GM19452 (cell line): ENCODE measurements at regions not wholly inside any gene's neighbourhood (a gene's known extent, or its start where the extent isn't known, plus 50 kb on each side); places are given as distances from the start of the nearest gene placed in this dataset.

Experiments used
- ATAC-seq: cut with Tn5 transposase; IDR thresholded peaks from one replicate; pipeline ENCODE4 v1.9.1; 2021; ENCODE audit not compliant: unreplicated experiment

DNA sequence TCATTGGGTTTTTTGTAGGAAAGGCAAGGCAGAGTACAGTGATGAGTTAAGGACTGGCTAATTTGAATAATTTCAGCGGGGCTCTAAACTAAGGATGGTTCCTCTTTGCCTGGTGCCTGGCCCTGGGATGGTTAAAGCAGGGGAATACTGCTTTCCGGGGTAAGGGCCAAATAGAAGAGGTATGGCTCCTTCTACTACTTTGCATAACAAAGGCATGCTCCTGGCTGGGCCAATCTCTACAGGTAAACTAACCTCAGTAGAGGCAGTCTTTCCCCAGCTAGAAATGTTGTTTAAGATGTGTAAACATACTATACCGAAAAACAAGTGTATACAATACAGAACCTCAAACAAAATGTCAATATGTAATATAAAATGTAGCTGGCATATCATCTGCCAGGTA, 1239.0 kb downstream of the SLC16A7 start:
- no peak for ATAC-seq

DNA sequence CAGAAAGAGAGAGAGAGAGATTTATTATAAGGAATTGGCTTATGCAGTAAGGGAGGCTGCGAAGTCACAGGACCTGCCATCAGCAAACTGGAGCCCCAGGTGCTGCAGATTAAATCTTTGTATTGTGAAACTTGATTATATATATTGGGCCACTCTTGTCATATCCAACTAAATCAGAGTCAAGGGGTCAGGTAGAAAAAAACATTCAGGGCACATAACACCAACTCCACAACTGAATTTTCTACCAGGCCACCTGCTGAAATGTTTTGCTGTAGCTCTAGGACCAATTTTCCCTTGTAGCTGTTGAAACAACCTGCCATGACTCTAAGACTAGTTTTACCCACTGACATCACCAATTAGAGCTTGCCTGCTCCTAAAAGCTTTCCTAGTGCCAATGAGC, 1240.8 kb downstream of the SLC16A7 start:
- ATAC-seq = no peak

DNA sequence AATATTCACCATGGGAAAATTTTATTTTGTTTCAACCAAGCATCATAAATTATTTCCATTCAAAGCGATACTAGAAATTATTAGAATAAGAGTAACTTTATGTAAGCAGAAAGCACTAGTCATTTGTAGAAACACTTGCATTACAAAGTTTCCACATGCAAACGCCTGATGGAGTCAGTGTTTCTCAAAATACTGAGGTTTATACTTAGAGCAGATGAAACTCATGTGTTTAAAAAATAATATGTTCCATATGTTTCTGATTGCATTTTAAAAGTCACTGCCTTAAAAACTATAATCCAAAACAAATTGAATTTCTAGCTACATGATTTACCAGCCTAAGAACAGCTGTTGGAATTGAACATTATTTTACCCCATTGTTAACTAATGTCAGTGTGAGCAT, 1246.4 kb downstream of the SLC16A7 start:
- ATAC-seq = no peak

DNA sequence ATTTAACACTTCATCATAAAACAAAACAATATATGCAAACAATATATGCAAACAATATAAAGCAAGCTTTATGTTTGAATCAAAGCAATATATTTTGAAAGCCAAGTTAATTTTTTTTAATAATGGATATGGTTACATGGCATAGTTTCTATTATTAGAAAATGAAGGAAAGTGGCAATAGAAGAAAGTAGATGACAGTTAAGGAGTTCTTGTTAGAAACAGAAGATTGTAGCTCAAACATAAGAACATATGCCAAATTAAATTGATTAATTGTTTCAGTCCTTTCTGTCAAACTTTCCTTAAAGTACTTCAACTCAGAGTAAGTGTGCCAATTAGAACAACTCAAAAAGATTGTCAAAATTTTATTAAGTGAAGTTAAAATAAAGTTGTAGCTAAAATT, 1248.3 kb downstream of the SLC16A7 start:
- ATAC-seq = no peak

DNA sequence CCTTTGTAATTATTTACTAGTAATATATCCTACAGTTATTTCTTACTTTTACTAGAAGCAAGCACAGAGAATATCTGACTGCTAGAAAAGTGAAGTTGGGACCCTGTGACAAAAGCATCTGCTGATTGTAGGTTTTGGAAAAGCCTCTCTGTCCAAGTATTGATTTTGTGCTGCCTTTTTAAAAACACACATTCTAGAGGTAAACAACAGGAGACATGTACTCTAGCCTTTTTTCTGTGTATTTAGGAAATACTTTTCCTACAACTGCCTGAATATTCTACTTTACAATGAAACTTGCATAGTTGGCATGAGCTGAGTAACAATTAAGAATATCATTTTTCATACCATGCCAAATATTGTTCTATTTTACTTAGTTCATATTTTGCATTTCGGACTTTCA, 1249.0 kb downstream of the SLC16A7 start:
- no peak for ATAC-seq

DNA sequence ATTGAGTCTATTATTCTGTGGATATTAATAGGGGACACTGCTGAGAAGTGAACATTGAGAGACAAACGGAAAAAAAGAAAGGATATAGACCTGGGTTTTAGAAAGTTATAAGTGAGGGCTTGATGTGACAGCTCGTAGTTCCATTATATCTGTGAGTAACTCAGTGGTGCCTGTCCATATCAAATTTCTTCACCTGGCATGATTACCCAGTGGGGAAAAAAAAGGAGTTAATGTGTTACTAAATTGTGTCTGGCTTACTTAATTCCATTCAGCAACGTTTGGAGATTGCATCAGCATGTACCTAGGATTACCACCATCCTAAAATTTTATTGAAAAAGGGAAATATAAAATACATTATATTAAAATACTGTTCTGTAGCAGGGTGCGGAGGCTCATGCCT, 1249.9 kb downstream of the SLC16A7 start:
- no peak for ATAC-seq

DNA sequence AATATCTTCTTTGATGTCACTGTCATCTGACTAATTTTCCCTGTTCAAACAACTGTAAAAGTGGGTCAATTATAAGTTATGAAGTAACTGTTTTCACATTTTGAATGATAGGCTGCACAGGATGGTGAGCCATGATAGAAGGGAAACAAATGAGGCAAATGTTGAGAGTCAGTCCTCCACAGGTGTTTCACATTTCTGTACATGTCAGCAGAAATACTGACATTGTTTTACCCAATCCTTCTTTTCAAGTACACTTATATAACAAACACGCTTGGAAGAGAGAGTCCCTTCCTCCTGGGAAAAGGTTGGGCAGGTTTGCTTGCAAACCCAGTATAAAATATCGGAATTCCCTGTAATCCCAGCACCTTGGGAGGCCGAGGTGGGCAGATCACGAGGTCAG, 1251.5 kb downstream of the SLC16A7 start:
- ATAC-seq = no peak

DNA sequence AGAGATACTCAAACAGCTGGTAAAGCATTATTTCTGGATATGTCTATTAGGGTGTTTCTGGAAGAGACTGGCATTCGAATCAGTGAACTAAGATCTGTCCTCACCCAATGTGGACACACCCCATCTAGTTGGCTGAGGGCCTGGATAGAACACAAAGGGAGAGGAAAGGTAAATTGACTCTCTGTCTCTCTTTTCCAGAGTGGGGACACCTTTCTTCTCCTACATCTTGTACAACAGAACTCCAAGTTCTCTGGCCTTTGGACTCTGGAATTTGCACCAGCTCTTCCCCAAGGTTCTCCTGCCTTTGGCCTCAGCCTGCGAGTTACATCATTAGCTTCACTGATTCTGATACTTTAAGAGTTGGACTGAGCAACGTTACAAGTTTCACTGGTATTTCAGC, 1253.9 kb downstream of the SLC16A7 start:
- no peak for ATAC-seq

DNA sequence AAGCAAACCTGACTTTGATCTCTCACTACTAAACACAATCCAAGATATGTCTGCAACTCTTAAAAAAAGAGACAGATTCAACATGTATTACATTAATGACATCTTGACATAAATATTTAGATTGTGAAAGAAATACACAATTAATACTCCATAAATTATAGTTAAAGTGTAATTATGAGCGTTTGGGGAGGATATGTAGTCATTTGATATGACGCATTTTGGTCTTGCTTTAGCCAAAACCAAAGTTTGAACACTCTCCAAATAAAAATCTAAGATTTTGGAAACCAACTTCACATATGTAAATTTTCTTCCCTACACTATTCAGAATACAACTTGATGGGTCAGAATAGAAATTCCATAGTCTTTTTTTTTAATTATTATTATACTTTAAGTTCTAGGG, 1257.6 kb downstream of the SLC16A7 start:
- no peak for ATAC-seq

DNA sequence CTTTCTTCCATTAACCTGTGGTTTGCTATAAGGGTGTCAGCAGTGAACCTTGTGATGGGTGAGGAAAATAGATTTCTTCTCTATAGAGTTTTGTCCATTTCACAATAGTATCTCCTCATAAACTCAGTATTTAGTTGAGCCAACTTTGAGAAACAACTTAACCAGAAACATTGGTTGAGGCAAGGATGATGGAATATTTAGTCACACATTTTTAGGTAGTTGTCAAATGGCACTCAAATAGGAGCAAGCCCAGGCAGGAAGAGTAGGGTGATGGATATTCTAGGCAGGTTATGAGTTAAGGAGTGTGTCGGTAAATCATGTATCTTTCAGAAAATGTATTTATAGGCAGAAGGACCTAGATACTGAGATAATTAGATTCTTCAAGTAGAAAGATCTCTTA, 1267.6 kb downstream of the SLC16A7 start:
- ATAC-seq = no peak

DNA sequence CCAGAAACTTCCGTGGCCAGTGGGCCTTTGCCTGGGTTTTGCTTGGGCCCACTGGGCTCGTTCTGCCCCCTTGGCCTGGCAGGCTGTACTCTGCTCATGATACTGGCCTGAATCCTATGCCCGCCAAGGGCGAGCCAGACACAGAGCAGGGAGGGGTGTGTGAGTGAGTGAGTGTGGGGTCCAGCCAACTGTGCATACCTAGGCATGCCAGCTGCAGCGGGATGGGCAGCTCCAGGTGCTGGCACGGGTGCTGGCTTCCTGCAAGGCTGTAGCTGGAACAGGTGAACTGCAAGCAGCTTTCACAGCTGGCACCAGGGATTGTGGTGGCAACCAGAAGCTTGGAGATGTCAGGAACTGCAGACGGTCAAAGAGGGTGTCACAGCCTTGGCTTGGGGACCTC, 1276.4 kb downstream of the SLC16A7 start:
- ATAC-seq = no peak

DNA sequence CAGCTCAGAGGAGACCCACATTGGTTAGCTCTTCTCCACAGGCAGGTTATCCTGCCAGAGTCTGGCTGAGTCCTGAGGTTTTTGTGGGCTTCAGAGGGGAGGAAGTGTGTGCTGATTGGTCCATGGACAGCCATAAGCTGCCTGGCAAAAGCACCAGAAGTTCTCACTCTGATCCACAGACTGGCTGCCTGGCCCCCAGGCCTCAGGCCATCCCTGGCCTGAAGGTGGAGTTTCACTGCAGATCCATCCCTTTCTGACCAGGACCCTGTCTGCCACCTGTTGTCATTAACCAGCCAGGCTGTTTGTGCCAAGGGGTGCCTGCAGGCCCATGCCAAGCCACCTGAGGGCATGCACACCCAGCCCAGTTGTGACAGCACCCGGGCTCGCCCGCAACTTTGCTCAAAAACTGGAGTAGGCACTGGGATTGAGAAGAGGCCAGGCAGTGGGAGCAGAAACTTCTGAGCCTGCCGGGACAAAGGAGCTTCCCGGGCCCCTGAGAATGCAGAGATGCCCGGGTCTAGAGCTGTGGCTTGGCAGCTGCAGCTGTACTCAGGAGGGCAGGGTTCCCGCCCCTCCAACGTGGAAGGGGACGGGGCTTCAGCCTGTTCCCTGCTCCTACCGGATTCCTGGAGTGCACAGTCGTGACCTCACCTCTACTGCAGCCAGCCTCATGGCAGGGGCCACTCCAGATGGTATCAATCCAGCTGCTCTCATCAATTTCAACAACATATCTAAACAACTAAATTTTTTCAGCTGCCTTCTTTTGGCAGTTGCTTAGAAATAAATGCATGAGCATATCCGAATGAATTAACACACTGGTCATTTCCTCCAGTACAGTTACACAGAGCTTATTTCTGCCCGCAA, 1277.3 kb downstream of the SLC16A7 start:
- ATAC-seq = no peak

DNA sequence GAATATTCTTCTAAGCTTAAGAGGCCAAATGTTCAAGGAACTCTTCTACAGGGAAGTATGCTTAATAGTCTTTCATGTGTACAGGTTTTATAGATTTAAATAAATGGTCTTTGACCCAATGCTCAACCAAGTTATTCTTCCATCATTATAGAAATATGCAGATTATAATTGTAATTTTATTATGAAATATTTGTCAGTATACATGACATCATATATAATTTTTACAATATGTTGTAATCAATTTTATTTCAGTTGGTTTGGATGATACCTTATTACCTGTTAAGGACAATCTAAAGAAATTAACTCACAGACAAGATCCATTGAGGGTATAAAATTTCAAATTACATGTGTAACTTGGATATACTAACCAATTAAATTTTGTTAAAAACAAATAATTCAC, 1278.3 kb downstream of the SLC16A7 start:
- no peak for ATAC-seq

DNA sequence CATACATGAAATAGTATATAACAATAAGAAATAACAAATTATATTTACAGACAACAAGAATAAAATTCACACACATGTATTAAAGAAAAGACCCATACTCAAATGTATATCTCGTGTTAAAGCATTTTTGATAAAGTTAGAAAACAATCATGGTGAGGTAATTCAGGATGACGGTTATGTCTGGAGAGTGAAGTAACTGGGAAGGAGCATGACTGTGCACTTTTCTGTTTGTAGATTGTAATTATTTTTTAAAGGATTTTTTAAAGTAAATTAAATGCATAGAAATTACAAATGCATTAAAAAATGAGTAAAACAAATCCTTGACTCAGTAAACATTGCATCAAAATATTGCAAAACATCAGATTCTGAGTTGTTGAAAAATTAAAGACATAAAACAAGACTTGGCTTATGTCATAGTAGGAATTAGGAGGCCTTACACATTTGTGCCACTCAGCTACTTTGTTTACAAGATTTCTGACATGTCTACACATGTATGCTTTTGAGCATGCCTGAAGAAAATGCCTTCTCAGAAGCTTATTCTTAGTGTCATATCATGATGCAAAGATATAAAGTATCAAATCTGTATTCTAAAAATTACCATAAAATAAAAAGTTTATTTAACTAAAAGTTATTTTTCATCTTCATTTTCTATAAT, 1325.1 kb downstream of the SLC16A7 start:
- no peak for ATAC-seq

DNA sequence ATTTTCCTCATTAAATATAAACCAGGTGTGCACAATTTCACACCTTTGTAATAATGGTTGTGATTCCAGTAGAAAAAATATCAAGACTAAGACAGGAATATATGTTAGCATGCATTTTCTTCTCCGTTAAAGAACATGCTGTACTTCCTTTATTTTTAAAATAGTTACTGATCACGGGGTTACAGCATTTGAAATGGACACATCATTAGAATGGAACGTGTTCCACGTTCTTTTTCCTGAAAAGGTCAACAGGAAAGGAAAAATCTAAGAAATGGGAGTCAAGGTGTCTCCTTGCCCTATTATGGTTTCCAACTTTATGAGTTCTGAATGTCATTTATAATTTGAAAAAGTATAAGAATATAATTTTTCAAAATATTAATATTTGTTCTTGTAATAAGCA, 1325.7 kb downstream of the SLC16A7 start:
- no peak for ATAC-seq

DNA sequence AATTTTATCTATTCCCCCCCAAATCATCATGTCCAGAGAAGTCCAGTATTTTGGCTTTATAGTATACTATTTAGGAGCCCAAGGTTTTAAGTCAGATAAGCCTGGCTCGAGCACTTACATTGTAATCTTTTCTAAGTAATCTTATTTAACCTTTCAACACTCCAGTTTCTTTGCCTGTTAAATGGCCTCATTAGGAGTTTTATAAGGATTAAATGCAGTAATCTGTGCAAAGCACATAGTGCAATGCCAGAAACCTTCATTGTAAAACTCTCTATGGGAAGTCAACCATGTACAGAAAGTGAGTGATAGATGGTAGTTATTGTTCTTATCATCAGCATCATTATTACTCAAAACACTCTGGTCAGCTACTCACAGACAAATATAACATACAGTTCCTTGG, 1330.4 kb downstream of the SLC16A7 start:
- ATAC-seq = no peak

DNA sequence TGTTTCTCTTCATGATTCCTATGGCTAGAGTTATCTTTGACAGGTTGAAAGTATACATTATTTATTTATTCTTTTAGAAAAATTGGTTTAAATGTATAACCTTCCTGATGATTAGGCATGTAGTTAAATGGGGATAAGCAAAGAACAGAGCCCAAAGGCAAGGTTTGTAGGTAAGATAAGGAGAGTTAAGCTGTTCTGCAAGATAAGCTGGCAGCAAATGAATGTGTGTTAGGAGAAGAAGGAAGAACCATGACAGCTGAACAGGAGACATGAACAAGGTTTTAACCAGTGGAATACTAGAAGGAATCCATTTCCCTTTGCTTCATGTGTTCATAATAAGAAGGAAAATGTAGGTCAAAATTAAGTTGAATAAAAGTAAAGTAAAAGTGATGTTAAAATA, 1330.1 kb upstream of the USP15 start:
- no peak for ATAC-seq

DNA sequence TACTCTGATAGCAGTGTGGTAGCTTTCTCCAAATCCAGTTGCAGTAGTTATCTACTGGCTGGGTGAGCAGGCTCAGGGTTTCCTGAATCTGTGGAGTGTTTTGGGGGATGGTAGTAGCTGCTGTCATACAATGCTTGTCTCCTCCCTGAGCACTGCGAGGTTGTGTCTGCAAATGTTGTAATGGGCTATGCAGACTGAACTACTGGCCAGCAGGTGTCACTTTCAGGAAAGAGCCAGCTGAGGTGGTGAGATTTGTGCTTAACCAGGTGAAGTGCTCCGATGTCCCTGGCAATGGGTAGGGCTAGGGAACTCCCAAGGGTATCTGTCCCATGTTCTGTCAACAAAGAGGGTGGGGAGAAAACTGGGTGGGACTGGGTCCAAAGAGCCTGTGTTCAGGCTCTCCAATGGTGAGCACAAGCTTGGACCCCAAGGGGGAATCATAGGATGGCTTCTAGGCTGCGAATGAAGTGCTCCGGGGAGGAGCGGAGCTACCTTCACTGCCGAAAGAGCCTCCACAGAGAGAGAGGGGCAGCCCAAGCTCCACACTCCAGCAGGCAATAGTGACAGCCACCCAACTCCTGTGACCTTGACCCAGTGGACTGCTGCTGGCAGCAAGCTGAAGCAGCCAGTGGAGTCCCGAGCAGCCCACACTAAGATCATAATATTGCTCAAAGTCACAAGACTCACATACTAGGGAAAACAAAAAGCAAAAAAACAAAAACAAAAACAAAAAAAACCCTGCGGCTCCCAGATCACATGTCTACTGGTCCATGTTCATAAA, 1324.0 kb upstream of the USP15 start:
- no peak for ATAC-seq

DNA sequence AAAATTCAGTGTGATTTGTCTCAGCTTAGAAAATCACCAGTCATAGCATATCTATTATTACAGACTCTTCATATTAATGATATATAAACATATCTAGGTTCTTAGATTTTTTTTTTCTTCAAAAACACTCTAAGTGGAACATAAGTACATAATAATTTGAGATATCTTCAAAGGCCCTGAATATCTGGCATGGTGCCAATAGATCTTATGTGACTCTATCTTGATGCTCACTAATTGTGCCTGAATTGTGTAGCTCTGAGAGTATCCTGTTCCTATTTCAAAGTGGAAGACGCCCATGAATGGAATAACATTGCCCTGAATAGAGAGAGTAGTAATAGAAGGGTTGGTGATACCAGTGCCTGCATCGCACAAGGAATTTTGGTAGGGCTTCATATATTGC, 1312.7 kb upstream of the USP15 start:
- no peak for ATAC-seq

DNA sequence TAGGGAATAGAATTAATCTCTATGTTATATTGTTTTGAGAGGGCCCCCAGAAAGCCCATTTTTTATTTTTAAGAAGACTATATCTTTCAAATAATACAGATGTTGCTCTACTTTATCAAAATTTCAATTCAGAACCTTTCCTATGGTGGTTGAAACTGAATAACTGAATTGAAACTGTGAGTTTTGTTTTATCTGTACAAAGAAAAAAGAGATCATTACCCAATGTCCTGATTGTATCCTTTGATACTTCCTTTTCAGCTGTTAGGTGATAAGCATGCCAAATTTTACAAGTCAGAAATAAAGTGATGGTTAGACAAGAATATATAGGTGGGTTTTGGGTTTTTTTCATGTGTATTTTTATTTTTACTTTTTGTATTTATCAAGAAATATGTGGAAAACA, 1293.1 kb upstream of the USP15 start:
- ATAC-seq = no peak

DNA sequence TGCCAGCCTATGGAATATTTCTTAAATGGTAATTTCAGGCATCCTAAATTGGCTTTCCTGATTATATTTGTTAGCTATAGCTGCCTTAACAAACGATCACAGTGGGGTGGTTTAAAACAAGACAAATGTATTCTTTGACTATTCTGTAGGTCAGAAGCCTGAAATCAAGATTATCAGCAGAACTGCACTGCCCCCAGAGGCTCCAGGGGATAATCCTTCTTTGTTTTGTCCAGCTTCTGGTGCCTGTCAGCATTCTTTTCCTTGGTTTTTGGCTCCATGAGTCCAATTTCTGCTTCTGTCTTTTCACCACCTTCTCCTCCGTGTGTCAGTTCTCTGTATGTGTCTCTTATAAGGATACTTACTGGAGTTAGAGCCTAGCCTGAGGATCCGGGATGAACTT, 1282.2 kb upstream of the USP15 start:
- no peak for ATAC-seq

DNA sequence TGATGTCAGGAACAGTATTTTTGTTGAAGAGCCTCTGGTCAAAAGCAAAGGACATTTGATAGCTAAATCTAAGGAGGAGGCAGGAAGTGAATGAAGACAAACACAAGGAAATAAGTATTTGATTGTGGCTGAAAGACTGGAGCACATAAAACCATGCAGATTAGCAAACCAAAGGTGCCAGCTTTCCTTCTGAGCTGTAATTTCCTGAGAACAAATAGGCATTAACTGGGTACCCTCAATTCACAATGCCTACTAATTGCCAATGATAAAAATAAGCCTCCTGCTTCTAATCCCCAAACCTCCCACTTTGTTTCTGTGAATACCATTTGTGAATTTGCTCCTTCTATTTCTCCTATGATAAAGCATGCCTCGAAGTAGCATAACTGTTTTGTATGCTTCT, 1279.6 kb upstream of the USP15 start:
- no peak for ATAC-seq
